Astrocyte of the spinal cord (primary cell): ENCODE measurements at regions not wholly inside any gene's neighbourhood (a gene's known extent, or its start where the extent isn't known, plus 50 kb on each side); places are given as distances from the start of the nearest gene placed in this dataset.

Experiments used
- DNase-seq: peaks from one replicate; pipeline ENCODE4 v3.0.0; 2011; ENCODE audit warnings: low read depth, low spot score
- H3K4me3 ChIP-seq: 2 replicates; pipeline ENCODE4 v1.5.1; 2011; ENCODE audit warnings: low read depth, mild to moderate bottlenecking, low read length, moderate library complexity
- CTCF ChIP-seq: IDR thresholded peaks from 2 replicates; pipeline ENCODE4 v1.5.1; 2012; ENCODE audit warnings: low read depth, mild to moderate bottlenecking, low read length, inconsistent platforms
- in situ Hi-C: cut with HindIII; loops from 2 replicates; pipeline ENCODE4 v1.10.0; 2017; ENCODE audit warnings: low sequenced_read_pairs

DNA sequence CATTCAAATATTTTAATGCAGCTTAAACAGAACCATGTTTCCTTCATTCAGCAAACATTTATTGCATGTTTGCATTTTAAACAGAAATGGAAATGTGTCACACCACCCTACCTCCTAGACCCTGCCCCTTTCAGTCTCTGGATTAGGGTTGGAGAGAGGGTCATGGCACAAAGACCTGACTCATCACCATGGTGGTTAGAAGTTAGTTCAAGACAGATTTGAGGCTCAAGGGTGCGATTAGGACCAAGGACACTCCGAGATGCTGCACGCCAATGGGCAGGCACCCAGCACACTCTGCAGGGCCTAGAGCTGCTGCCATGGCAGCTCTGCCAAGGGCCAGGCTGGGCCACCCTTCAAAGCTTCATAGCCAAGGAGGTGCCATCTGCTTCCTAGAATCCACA is 86.9 kb downstream of the NAV1 start:
- no peak for TF ChIP-seq CTCF
- DNase-seq: no peak
- no peak overlapping the region for H3K4me3 ChIP-seq
- in situ Hi-C loops: no loop called here

GRCh38 chr1:201626629-201627275 is 87.8 kb downstream of the NAV1 start:
- TF ChIP-seq CTCF: no peak
- no peak overlapping the region for H3K4me3 ChIP-seq
- DNase-seq: no peak
- in situ Hi-C loops: no loop called here

GRCh38 chr1:201628490-201628889 is 89.6 kb downstream of the NAV1 start:
- H3K4me3 ChIP-seq: no peak overlapping the region
- TF ChIP-seq CTCF: no peak
- in situ Hi-C loops: no loop called here
- DNase-seq: no peak

GRCh38 chr1:201630582-201630981 is 91.7 kb downstream of the NAV1 start:
- H3K4me3 ChIP-seq: no peak overlapping the region
- DNase-seq: no peak
- no peak for TF ChIP-seq CTCF
- in situ Hi-C loops: no loop called here

DNA sequence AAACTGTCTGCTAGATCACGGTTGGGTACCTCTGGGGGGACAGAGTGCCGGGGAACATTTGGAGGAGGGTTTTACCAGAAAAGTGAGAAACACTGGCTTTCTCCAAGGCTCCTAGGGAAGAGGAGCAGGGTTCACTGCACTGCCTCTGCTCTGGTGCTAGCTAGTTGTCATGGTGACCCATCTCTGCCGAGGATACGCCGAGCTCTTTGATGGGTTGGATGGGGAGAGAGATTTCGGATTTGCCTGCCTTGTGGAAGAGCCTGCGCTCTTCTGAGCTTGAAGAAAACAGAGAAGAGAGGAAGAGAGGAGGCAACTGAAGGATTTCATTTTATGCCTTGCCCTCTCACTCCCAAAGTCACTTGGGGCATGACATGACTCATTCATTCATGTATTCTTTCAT is 92.1 kb downstream of the NAV1 start:
- no peak for TF ChIP-seq CTCF

GRCh38 chr1:201632364-201632952 is 93.5 kb downstream of the NAV1 start:
- in situ Hi-C loops: no loop called here

More for the DNA sequence above, 92.1 kb downstream of the NAV1 start:
- no peak overlapping the region for H3K4me3 ChIP-seq
- DNase-seq: no peak
- in situ Hi-C loops: no loop called here

More at GRCh38 chr1:201632364-201632952, 93.5 kb downstream of the NAV1 start:
- H3K4me3 ChIP-seq: no peak overlapping the region
- DNase-seq: no peak
- TF ChIP-seq CTCF: no peak
